Esophagus muscularis mucosa (tissue), 4 donors: ENCODE measurements at regions not wholly inside any gene's neighbourhood (a gene's known extent, or its start where the extent isn't known, plus 50 kb on each side); places are given as distances from the start of the nearest gene placed in this dataset.

Experiments used
- CTCF ChIP-seq, 3 experiments: fragments of 200-600 bp in 2 of 3; fragments of 450-650 bp in 1 of 3; sonication (generic) in 2 of 3; IDR thresholded peaks; one replicate each; pipeline ENCODE4 v1.5.1; 2017 to 2019; ENCODE audit warnings: antibody characterized with exemption in 3 of 3, mild to moderate bottlenecking in 2 of 3, moderate library complexity in 1 of 3
- EP300 ChIP-seq: sonication (generic); formaldehyde crosslinking; IDR thresholded peaks from one replicate; pipeline ENCODE4 v1.6.1; 2017; ENCODE audit warnings: antibody characterized with exemption
- POLR2A ChIP-seq: fragments of 450-650 bp; IDR thresholded peaks from one replicate; pipeline ENCODE4 v1.6.1; 2017; ENCODE audit warnings: antibody characterized with exemption, moderate library complexity, mild to moderate bottlenecking, low read depth
- POLR2AphosphoS5 ChIP-seq, 2 donors: sonication (generic); formaldehyde crosslinking; IDR thresholded peaks; one replicate each; pipeline ENCODE4 v1.6.1; 2017; ENCODE audit warnings: antibody characterized with exemption in 2 of 2

GRCh38 chr2:120410487-120410886 lies 64.6 kb downstream of the INHBB start:
- TF ChIP-seq CTCF (IDR thresholded peaks at IDR 0.05) = no peak
- TF ChIP-seq EP300 = no peak
- TF ChIP-seq POLR2A = no peak
- no peak for TF ChIP-seq POLR2AphosphoS5 (IDR thresholded peaks at IDR 0.05)
